ENCODE measurements at regions not wholly inside any gene's neighbourhood (a gene's known extent, or its start where the extent isn't known, plus 50 kb on each side); places are given as distances from the start of the nearest gene placed in this dataset.

DNA sequence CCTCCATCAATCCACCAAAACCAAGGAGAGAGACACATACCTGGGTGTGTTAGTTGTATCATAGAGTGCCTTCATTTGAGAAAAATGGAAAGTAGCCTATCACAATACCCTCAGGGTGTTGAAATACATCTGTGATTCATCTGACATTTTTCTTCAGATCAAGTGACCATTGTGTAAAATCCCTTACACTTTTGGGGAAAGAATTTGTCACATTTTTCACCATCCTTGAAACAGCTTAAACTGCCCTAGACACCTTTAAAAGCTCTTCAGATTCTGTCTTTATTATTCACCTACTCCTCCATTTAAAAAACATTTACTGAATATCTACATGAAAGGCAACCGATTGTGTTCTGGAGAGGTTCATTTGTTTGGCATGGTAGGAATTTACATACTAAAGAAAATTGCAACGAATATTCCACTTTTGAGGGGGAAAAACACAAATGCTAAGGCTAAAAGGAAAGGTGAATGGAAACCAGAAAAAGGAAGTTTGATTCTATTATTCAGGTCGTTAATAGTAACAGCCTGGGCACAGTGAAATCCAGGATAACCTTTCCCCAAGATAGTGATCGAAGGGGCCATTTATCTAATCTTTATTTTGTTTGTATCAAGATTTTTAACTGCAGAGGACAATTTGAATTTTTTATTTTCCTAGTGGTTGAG, 70.4 kb upstream of the SAMSN1 start (continued):
- TF ChIP-seq, protein P1, sequence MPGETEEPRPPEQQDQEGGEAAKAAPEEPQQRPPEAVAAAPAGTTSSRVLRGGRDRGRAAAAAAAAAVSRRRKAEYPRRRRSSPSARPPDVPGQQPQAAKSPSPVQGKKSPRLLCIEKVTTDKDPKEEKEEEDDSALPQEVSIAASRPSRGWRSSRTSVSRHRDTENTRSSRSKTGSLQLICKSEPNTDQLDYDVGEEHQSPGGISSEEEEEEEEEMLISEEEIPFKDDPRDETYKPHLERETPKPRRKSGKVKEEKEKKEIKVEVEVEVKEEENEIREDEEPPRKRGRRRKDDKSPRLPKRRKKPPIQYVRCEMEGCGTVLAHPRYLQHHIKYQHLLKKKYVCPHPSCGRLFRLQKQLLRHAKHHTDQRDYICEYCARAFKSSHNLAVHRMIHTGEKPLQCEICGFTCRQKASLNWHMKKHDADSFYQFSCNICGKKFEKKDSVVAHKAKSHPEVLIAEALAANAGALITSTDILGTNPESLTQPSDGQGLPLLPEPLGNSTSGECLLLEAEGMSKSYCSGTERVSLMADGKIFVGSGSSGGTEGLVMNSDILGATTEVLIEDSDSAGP (CRISPR knock-in tag; IDR thresholded peaks at IDR 0.05): no peak
- TF ChIP-seq CBX8 (IDR thresholded peaks at IDR 0.05; ENCODE audit: borderline replicate concordance, extremely low read depth, low read depth, low read length, poor library complexity, severe bottlenecking) (no peak), CBX2 (IDR thresholded peaks at IDR 0.05; ENCODE audit: insufficient read depth, low read length, poor library complexity, severe bottlenecking) (no peak), KHSRP (IDR thresholded peaks at IDR 0.05) (no peak), CREM (IDR thresholded peaks at IDR 0.05; ENCODE audit: low read depth) (no peak)
- TF ChIP-seq, protein P2, sequence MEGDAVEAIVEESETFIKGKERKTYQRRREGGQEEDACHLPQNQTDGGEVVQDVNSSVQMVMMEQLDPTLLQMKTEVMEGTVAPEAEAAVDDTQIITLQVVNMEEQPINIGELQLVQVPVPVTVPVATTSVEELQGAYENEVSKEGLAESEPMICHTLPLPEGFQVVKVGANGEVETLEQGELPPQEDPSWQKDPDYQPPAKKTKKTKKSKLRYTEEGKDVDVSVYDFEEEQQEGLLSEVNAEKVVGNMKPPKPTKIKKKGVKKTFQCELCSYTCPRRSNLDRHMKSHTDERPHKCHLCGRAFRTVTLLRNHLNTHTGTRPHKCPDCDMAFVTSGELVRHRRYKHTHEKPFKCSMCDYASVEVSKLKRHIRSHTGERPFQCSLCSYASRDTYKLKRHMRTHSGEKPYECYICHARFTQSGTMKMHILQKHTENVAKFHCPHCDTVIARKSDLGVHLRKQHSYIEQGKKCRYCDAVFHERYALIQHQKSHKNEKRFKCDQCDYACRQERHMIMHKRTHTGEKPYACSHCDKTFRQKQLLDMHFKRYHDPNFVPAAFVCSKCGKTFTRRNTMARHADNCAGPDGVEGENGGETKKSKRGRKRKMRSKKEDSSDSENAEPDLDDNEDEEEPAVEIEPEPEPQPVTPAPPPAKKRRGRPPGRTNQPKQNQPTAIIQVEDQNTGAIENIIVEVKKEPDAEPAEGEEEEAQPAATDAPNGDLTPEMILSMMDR (IDR thresholded peaks at IDR 0.05 in 2 of 3, conservative IDR thresholded peaks at IDR 0.05 in 1 of 3; ENCODE audit: insufficient read depth in 2 of 3, low read depth in 1 of 3, low read length in 3 of 3): no peak

Measured in K562 (cell line).